Heart right ventricle (tissue), 16 donors: ENCODE measurements at regions not wholly inside any gene's neighbourhood (a gene's known extent, or its start where the extent isn't known, plus 50 kb on each side); places are given as distances from the start of the nearest gene placed in this dataset.
"Not testable (repeated sequence)": the region's sequence is repeated elsewhere in the genome, so short reads cannot be mapped to it uniquely, and the experiment has no call there.

Source experiments
- ATAC-seq, 8 donors: fragments of 200-7000 bp; cut with Tn5 transposase; one replicate each; pipeline ENCODE4 v1.9.1; 2020; ENCODE audit warnings: mild to moderate bottlenecking in 8 of 8, moderate library complexity in 8 of 8, moderate number of reproducible peaks in 1 of 8
- DNase-seq, 2 donors: peaks; one replicate each; pipeline ENCODE4 v3.0.0-alpha.2; 2020
- H3K27ac ChIP-seq, 10 donors: fragments of 200-600 bp; sonication (generic) in 2 of 10; one replicate each; pipeline versions ENCODE4 v1.5.0 to v1.8.0; 2020 to 2022; ENCODE audit warnings: mild to moderate bottlenecking in 3 of 10
- H3K27me3 ChIP-seq, 7 donors: fragments of 200-600 bp; one replicate each; pipeline ENCODE4 v1.8.0; 2021 to 2022; ENCODE audit warnings: mild to moderate bottlenecking in 2 of 7
- H3K36me3 ChIP-seq, 9 donors: fragments of 200-600 bp; sonication (generic) in 1 of 9; one replicate each; pipeline versions ENCODE4 v1.5.0 to v1.8.0; 2020 to 2022; ENCODE audit warnings: mild to moderate bottlenecking in 2 of 9
- H3K4me1 ChIP-seq, 9 donors: fragments of 200-600 bp; sonication (generic) in 1 of 9; one replicate each; pipeline versions ENCODE4 v1.5.0 to v1.8.0; 2020 to 2022; ENCODE audit warnings: mild to moderate bottlenecking in 4 of 9
- H3K4me3 ChIP-seq, 10 donors: fragments of 200-600 bp; sonication (generic) in 2 of 10; one replicate each; pipeline versions ENCODE4 v1.5.0 to v1.8.0; 2020 to 2022; ENCODE audit warnings: mild to moderate bottlenecking in 7 of 10, moderate library complexity in 2 of 10
- H3K9me3 ChIP-seq, 11 donors: fragments of 200-600 bp in 10 of 11; sonication (generic) in 2 of 11; one replicate each; pipeline versions ENCODE4 v1.5.0 to v1.8.0; 2013 to 2022; ENCODE audit warnings: mild to moderate bottlenecking in 2 of 11, control low read depth in 1 of 11, moderate library complexity in 1 of 11
- CTCF ChIP-seq, 9 donors: fragments of 200-600 bp; sonication (generic) in 2 of 9; IDR thresholded peaks; one replicate each; pipeline versions ENCODE4 v1.5.0 to v1.8.0; 2021 to 2022; ENCODE audit warnings: antibody characterized with exemption in 9 of 9, mild to moderate bottlenecking in 5 of 9, moderate library complexity in 1 of 9
- WGBS, 2 donors: extraction: QIAGEN DNeasy Blood & Tissue Kit; methylation state at CpG; one replicate each; pipeline ENCODE4 v1.1.7; 2013; ENCODE audit warnings: inconsistent platforms in 1 of 2; 5-methylcytosine and 5-hydroxymethylcytosine counted together
- intact Hi-C, 10 donors: fragments of 100-400 bp; cut with DNase I; formaldehyde crosslinking; loops; one replicate each; pipeline versions ENCODE4 v1.11.1 to v1.14.2; 2022
- donor health status: Arrhythmogenic right ventricular cardiomyopathy.
- donor health status: ischemic (EF 13 %, LVEDD 7.1; RV severe dilation, severe dysfunction).
- donor health status: healthy with polysubstance abuse.
- donor health status: DM: no; HTN: yes; CAD: no.
- donor health status: DM: no; HTN: no; CAD: no.
- donor health status: ischemic (EF 25% LVEDD 6.9; RV normal size, moderate dysfunction).
- donor health status: ischemic (EF 25% LVEDD 5.7; RV mildly dilated, moderate dysfunction).
- donor health status: healthy.
- donor health status: DM: yes; HTN: yes; CAD: no.
- donor health status: Ischemic cardiomyopathy.
- donor health status: ischemic (EF 35%, LVEDD 5.7; RV mildly dilated, moderate dysfunction).
- donor health status: nonischemic (EF 11% LVEDD 7.7; RV severe dilation, severe dysfunction).
- donor health status: DM: yes; HTN: yes; CAD: no.
- donor health status: PGD.
- donor health status: ischemic (EF 29% LVEDD 5.4; RV normal size, mild dysfunction).
- donor health status: nonischemic (EF 23%, LVEDD 6.1; RV moderate dilation, normal function).

DNA sequence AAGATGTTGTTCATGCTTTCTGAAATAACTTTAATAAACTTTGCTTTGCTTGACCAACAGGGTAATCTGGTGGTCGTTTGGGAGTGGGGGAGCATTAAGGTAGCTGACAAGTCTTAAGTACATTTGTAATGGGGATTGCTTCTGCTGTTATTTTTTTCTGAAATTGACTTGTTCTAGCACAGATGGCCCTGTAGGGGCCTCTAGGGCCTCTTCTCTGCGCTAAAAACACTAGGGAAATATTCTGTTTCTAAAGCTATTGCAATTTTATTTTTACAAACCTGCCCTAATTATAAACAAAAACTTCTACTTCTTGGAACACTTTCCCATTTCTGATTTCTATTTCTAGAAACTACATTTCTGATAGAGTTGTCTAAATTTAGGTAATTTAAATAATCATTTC is 191.3 kb upstream of the KCNJ3 start:
- 40 to 41% methylated on average over 2 of the region's 2 CpGs for WGBS, 2 donors
- no peak for TF ChIP-seq CTCF (IDR thresholded peaks at IDR 0.05)
- H3K36me3 ChIP-seq, result no peaks in the 10 kb centered on the region
- intact Hi-C loops, result no loop called here
- H3K4me3 ChIP-seq, result no peak overlapping the region
- DNase-seq (no peak), ATAC-seq (no peak)
- H3K9me3 ChIP-seq, result no peaks in the 10 kb centered on the region
- no peaks in the 10 kb centered on the region for H3K4me1 ChIP-seq
- H3K27ac ChIP-seq, result no peak overlapping the region
- no peaks in the 10 kb centered on the region for H3K27me3 ChIP-seq

- intact Hi-C loops, result loop anchor here in 1 of 10 donors (10.0 kb wide), 1 partner anchor 334 kb away; no protein-coding TSS in a partner anchor
- no peaks in the 10 kb centered on the region for H3K36me3 ChIP-seq
- ATAC-seq, result no peak
- DNase-seq, result no peak
- TF ChIP-seq CTCF (IDR thresholded peaks at IDR 0.05), result no peak
- H3K27me3 ChIP-seq, result no peaks in the 10 kb centered on the region
- no peak overlapping the region for H3K27ac ChIP-seq
- WGBS, 2 donors, result 88 to 96% methylated on average over 1 of the region's 1 CpG
- no peaks in the 10 kb centered on the region for H3K4me1 ChIP-seq
- H3K4me3 ChIP-seq, result no peak overlapping the region
- H3K9me3 ChIP-seq, result no peaks in the 10 kb centered on the region
These were observed 179.6 kb upstream of the KCNJ3 start for GRCh38 chr2:154518872-154519271.

- H3K4me3 ChIP-seq, intact Hi-C loops, DNase-seq, H3K9me3 ChIP-seq, H3K4me1 ChIP-seq, ATAC-seq, H3K27me3 ChIP-seq, H3K36me3 ChIP-seq, H3K27ac ChIP-seq: not testable (repeated sequence)
- 91 to 92% methylated on average over 4 of the region's 4 CpGs for WGBS, 2 donors
These were observed 177.5 kb upstream of the KCNJ3 start for GRCh38 chr2:154520951-154521350.

- TF ChIP-seq CTCF (IDR thresholded peaks at IDR 0.05), result no peak
- ATAC-seq, result no peak
- Histone ChIP-seq H3K9me3 (peaks cover 0 to 7% (median 0%) of the 10 kb centered on the region in 11 donors), H3K36me3 (no peaks in the 10 kb centered on the region), H3K4me3 (no peak overlapping the region), H3K27me3 (no peaks in the 10 kb centered on the region), H3K4me1 (no peaks in the 10 kb centered on the region), H3K27ac (no peak overlapping the region)
- intact Hi-C loops, result no loop called here
- DNase-seq, result no peak
- 86 to 87% methylated on average over 2 of the region's 2 CpGs for WGBS, 2 donors
These were observed 172.3 kb upstream of the KCNJ3 start for GRCh38 chr2:154526234-154526633.

GRCh38 chr2:154527962-154528361 is 170.5 kb upstream of the KCNJ3 start:
- no peaks in the 10 kb centered on the region for H3K4me1 ChIP-seq
- TF ChIP-seq CTCF (IDR thresholded peaks at IDR 0.05), result no peak
- WGBS, 2 donors, result 77 to 87% methylated on average over 5 of the region's 5 CpGs
- intact Hi-C loops, result no loop called here
- H3K4me3 ChIP-seq, result no peak overlapping the region
- H3K27ac ChIP-seq, result no peak overlapping the region
- peaks cover 0 to 7% (median 0%) of the 10 kb centered on the region in 11 donors for H3K9me3 ChIP-seq
- H3K27me3 ChIP-seq, result no peaks in the 10 kb centered on the region
- no peak for DNase-seq
- no peaks in the 10 kb centered on the region for H3K36me3 ChIP-seq
- ATAC-seq, result no peak
